ENCODE measurements at regions not wholly inside any gene's neighbourhood (a gene's known extent, or its start where the extent isn't known, plus 50 kb on each side); places are given as distances from the start of the nearest gene placed in this dataset.
"Not testable (repeated sequence)": the region's sequence is repeated elsewhere in the genome, so short reads cannot be mapped to it uniquely, and the experiment has no call there.

DNA sequence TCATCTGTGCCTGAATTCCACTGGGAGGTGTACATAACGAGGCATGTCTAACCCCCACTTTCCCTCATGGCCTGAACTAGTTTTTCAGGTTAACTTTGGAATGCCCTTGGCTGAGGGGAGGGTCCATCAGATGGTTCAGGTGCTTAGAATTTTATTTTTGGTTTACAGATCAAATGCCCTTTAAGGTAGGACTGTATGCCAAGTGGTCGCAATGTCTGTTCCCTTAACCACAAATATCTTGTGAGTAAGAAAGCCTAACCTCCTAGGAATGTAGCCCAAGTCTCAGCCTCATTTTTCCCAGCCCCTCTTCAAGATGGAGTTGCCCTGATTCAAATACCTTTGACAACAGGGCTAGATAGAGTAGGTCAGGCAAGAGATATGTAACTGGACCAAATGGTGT lies 78.4 kb downstream of the RNASET2 start:
- DNase-seq (ENCODE audit: low read depth in 2 of 2) = no peak

DNA sequence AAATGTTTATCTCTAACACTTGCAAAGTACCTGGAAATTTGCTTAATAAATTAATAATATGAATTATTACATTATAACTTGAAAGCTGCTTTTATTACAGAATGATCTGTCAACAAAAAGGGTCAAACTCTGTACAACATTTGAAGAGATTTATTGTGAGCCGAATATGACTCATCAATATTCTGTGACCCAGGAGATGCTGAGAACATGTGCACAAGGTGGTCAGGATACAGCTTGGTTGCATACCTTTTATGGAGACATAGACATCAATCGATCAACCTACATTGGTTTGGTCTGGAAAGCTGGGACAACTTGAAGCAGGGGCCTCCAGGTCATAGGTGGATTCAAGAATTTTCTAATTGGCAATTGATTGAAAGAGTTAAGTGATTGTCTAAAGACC lies 79.0 kb downstream of the RNASET2 start:
- DNase-seq (ENCODE audit: low read depth in 2 of 2) = no peak

GRCh38 chr6:166872531-166873009 lies 83.8 kb downstream of the RNASET2 start:
- DNase-seq (ENCODE audit: low read depth in 2 of 2) = no peak

DNA sequence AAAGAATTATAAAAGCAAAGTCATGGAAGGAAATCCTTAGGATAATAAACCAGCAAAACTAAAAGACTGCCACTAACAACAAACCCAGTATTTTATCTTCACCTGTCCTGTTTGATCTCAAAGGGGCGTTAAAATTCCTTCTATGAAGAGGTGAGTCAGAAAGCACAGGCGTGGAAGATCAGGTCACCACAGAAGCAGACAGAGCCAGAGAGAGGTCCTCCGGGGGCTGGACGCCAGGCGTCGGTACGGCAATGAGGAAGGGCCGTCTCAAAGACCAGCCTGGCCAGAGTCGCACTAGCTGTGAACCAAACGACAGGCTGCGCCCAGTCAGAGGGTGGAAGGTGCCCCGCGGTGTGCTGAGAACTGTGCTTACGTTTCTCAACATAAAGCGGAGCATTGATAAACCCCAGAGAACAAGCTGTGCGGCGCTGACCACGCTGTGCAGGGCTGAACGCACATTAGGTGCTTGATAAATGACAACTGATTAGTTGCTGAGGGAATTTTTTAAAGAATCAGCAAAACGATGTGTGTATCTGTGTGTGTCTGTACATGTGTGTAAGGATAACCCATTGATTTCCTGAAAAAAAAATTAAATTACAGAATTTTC lies 85.6 kb downstream of the RNASET2 start:
- no peak for DNase-seq (ENCODE audit: low read depth in 2 of 2)

DNA sequence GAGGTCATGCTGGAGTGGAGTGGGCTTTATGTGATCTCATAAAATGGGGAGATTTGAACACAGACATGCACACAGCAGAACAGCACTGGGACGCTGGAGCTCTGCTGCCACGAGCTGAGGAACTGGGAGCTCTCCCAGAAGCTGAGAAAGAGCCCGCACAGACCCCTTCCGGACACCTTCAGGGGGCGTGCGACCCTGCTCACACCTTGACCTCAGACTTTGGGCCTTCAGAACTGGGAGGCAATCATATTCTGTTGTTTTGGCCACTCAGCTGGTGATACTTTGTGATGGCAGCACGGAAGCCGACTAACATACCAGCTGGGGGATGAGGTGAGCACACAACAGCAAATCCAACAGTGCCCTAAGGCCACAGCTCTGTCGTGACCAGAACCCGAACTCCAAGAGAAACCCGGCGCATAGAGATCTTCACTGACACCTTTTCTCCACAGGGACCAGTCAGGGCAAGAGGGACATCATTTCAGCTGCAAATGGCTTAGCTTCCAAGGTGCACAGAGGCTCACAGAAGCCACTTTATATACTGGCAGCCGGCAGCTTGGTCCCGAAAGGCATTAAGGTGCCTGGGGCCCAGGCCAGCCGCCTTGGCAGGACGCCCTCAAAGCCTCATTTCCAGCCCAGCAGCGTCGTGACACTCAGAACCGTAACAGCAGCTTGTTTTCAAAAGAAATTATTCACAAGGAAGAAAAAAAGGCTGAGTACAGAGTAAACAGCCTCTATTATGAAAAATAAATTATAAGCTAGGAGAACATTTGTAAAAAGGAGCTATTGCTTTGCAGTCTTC lies 89.3 kb downstream of the RNASET2 start:
- no peak for DNase-seq (ENCODE audit: low read depth in 2 of 2)

DNA sequence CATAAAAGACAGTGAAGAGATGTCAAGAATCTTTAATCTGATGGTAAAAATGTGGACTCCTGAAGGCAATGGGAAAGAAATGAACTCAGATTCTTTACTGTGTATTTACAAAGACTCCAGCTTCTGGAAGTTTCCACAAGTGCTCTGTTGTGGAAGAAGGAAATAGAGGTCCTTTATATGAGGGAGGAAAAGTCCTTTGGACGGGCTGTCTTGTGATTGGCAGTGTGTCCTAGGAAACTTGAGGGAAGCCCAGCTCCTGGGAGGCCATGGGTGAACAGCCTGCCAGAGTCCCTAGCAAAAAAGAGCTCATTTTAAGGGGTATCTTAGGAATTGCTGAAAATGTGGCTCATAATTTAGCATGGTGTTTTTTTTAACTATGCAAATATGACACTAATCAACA lies 92.0 kb downstream of the RNASET2 start:
- DNase-seq (ENCODE audit: low read depth in 2 of 2) = no peak

DNA sequence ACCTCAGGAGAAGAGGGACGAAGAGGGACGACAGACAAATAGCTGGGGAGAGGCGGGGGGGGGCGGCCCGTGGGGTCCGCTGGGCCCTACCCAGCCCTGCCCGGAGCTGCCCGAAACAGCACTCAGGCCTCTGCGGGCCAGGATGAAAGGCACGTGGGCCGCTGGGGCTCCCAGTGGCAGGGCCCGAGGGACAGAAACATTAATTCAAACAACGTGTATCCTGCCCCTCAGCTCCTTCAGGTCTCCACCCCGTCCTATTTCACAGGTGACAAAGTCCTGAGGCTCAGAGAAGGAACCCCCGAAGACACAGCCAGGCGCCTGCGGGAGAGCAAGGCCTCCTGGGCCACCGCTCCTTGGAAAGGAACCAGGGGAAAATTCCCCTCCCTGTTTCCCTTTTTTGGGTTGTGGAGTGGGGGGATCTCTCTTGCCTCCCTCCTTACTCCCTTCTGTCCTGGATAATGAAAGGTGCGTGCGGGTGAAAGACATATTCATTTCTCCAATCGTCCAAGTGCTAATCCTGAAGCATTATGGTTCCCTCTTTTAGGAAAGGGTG lies 93.3 kb downstream of the RNASET2 start:
- DNase-seq (ENCODE audit: low read depth in 2 of 2) = no peak

- DNase-seq (ENCODE audit: low read depth in 2 of 2) = no peak
Measured at GRCh38 chr6:166862287-166862977, 93.9 kb downstream of the RNASET2 start.

DNA sequence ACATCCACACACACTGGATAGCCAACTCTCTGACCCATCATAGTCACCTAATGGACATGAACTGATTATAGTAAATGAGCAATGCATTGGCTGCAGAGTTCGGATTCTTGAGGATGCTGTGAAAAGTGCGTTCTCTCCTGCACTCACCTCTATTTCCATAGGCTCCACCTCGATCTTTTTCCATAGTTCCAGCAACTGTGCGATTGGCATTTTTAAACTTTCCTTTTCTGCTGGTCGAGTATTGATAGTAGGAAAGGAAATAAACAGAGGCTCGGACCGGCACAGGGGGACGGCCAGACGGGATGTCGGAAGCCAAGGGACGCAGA lies 94.4 kb downstream of the RNASET2 start:
- no peak for DNase-seq (ENCODE audit: low read depth in 2 of 2)

- no peak for DNase-seq (ENCODE audit: low read depth in 2 of 2)
Measured at GRCh38 chr6:166861304-166861703, 95.0 kb downstream of the RNASET2 start.

DNA sequence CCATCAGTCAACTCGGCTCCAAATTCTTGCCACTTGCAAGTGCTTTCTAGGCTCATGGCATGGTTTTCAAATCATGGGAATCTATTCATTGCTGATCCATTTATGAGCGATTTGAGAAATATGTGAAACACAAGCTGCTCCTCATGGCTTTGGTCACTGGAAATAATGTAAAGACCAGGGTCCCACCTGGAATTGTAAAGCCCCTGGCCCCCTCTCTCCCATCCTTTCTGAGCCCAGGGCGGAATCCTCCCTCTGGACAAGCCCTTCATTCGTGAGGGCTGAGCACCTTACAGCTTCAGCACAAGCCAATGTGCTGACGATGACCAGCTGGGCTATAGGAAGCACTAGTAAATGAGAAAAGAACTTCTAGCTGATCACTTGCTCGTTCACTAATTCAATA lies 96.0 kb downstream of the RNASET2 start:
- no peak for DNase-seq (ENCODE audit: low read depth in 2 of 2)

DNA sequence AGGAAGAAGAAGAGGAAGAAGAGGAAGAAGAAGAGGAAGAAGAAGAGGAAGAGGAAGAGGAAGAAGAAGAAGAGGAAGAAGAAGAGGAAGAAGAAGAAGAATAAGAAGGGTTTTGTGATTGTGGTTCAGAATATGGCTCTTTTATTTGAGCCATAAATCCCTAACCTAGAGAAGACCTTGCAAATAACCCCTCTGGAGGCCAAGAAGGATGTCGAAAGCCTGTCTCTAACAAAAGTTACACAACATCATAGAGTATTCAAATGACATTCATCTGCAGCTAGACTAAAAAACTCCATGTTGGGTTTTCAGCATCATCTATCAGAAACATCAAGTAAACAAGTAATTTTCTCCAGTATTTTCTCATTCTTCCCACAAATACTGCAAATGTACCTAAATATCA lies 100.9 kb downstream of the RNASET2 start:
- DNase-seq (ENCODE audit: low read depth in 2 of 2) = no peak

DNA sequence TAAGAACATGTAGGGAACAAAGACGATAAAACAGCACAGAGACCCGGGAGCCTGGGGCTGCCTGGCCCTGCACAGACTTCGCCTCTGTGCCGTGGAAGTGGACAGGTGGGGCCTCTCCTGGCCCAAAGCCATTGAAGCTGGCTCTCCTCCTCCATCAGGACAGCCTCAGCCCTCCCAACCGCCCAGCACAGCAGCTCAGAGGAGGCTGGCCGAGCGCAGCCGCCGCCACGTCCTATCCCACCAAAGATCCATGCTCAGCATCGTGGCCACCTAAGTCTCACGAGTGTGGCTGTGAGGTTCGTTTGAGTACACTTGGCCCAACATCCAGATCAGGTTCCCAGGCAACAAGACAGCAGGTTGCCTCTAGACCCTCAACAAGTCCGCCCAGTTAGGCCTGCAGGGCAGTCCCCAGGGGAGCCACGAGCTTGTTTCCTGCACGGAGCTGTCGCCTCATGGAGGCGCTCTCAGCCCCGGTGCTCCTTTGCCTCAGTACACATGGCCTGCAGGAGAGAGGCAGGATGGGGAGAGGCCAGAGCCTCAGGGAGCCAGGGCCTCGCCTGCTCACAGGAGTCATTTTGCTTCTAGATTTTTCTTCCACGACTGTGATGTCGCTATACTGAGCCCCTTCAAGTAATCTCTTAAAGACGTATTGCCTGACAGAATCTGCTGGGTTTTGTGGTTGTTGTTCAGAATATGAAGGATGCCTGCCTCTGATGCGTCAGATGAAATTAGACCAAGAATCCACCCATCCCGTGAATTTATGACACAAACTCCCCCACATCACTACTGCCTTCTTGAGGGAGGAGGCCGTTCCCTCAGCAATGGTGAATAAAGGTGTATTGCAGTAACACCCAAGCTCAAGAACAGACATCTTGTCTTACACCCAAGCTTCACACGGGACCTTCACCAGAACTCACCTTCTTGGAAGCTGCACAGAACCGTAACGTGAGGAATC lies 102.7 kb downstream of the RNASET2 start:
- DNase-seq (ENCODE audit: low read depth in 2 of 2) = no peak

- no peak for DNase-seq (ENCODE audit: low read depth in 2 of 2)
Measured at GRCh38 chr6:166852451-166852975, 103.8 kb downstream of the RNASET2 start.

DNA sequence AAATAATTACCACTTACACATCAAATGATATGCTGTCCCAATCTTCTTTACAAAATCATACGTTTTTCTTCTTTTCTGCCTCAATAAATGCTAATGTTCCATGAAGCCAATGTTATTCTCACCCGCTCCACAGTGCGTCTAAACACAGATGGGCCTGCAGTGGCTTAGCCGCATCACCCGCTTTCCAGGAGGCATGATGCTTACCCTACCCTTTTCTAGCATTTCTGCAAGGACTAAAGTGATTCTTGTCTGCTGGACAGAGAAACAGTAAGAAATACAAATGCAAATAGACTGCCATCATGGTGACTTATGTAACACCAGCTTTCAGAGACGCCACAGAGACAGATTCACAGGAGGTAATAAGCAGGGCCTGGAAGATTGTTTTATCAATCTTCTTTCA lies 104.4 kb downstream of the RNASET2 start:
- no peak for DNase-seq (ENCODE audit: low read depth in 2 of 2)

GRCh38 chr6:166851426-166851825 lies 104.9 kb downstream of the RNASET2 start:
- no peak for DNase-seq (ENCODE audit: low read depth in 2 of 2)

DNA sequence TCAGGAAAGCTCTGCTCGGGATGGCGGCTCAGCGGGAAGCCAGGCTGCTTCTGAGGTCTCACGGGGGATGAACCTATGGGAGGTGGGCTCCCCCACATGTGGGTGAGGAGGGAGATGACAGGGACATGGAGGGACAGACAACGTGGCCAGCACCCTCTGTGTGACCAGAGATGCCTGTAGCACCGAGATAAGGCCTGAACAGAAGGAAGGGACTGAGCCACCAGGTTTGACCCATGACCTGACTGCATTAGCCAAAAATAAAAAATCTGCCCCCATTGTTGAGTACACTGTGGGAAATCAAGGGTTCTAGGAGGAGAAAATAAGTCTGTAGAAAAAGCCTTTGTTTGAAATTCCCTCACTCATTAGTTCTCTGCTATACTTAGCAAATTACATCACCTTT lies 105.7 kb downstream of the RNASET2 start:
- DNase-seq (ENCODE audit: low read depth in 2 of 2) = no peak

GRCh38 chr6:166849749-166850183 lies 106.6 kb downstream of the RNASET2 start:
- no peak for DNase-seq (ENCODE audit: low read depth in 2 of 2)

GRCh38 chr6:166848979-166849748 lies 107.2 kb downstream of the RNASET2 start:
- DNase-seq (ENCODE audit: low read depth in 2 of 2) = no peak

- DNase-seq (ENCODE audit: low read depth in 2 of 2) = not testable (repeated sequence)
Measured at GRCh38 chr6:166846446-166847142, 109.8 kb downstream of the RNASET2 start.

Measured in activated CD4-positive, alpha-beta T cell treated with anti-CD3 and anti-CD28 coated beads for 24 hours (primary cell).